DND-41 (cell line): ENCODE measurements at regions not wholly inside any gene's neighbourhood (a gene's known extent, or its start where the extent isn't known, plus 50 kb on each side); places are given as distances from the start of the nearest gene placed in this dataset.

Experiments
- CTCF ChIP-seq: IDR thresholded peaks from 2 replicates; pipeline ENCODE4 v1.5.1; 2012; ENCODE audit warnings: borderline replicate concordance, low read length, moderate library complexity, mild to moderate bottlenecking; ENCODE audit not compliant: poor library complexity, severe bottlenecking; ENCODE audit errors: extremely low read depth
- EZH2 ChIP-seq: IDR thresholded peaks from 3 replicates; pipeline ENCODE4 v1.6.1; 2012; ENCODE audit warnings: borderline replicate concordance, low read depth, mild to moderate bottlenecking, moderate library complexity, low read length, inconsistent platforms; ENCODE audit not compliant: severe bottlenecking

GRCh38 chr6:113802779-113803178 is 54.4 kb upstream of the MARCKS start:
- TF ChIP-seq CTCF (no peak), EZH2 (no peak)
